ENCODE measurements at regions not wholly inside any gene's neighbourhood (a gene's known extent, or its start where the extent isn't known, plus 50 kb on each side); places are given as distances from the start of the nearest gene placed in this dataset.

GRCh38 chr3:18771931-18772330 lies 346.8 kb upstream of the SATB1 start:
- TF ChIP-seq CTCF (IDR thresholded peaks at IDR 0.05; ENCODE audit: extremely low read depth, low read depth, low read length), result no peak
- Histone ChIP-seq H3K79me2 (ENCODE audit: insufficient read depth, low read length) (no peaks in the 10 kb centered on the region), H3K27me3 (ENCODE audit: insufficient read depth, low read length) (no peaks in the 10 kb centered on the region), H3K36me3 (ENCODE audit: insufficient read depth, low read length) (no peaks in the 10 kb centered on the region), H3K4me3 (ENCODE audit: insufficient read depth, low read length) (no peak overlapping the region), H3K4me2 (ENCODE audit: insufficient read depth, low read length) (no peak overlapping the region), H3K9me3 (ENCODE audit: low read depth, low read length) (no peaks in the 10 kb centered on the region), H2AFZ (ENCODE audit: low read length) (no peak overlapping the region), H3K27ac (ENCODE audit: low read depth, low read length) (no peak overlapping the region), H4K20me1 (ENCODE audit: insufficient read depth, low read length) (no peaks in the 10 kb centered on the region), H3K4me1 (ENCODE audit: insufficient read depth, low read length) (no peaks in the 10 kb centered on the region)
- DNase-seq (ENCODE audit: insufficient read length, low spot score, missing footprints), result no peak

- Histone ChIP-seq H2AFZ (ENCODE audit: low read length) (no peak overlapping the region), H3K9me3 (ENCODE audit: low read depth, low read length) (no peaks in the 10 kb centered on the region), H3K4me2 (ENCODE audit: insufficient read depth, low read length) (no peak overlapping the region), H3K36me3 (ENCODE audit: insufficient read depth, low read length) (no peaks in the 10 kb centered on the region), H3K27me3 (ENCODE audit: insufficient read depth, low read length) (no peaks in the 10 kb centered on the region), H3K79me2 (ENCODE audit: insufficient read depth, low read length) (no peaks in the 10 kb centered on the region), H3K4me1 (ENCODE audit: insufficient read depth, low read length) (no peaks in the 10 kb centered on the region), H3K27ac (ENCODE audit: low read depth, low read length) (no peak overlapping the region), H3K4me3 (ENCODE audit: insufficient read depth, low read length) (no peak overlapping the region), H4K20me1 (ENCODE audit: insufficient read depth, low read length) (no peaks in the 10 kb centered on the region)
- TF ChIP-seq CTCF (IDR thresholded peaks at IDR 0.05; ENCODE audit: extremely low read depth, low read depth, low read length), result no peak
- DNase-seq (ENCODE audit: insufficient read length, low spot score, missing footprints), result no peak
Measured at GRCh38 chr3:18770800-18771199, 345.7 kb upstream of the SATB1 start.

DNA sequence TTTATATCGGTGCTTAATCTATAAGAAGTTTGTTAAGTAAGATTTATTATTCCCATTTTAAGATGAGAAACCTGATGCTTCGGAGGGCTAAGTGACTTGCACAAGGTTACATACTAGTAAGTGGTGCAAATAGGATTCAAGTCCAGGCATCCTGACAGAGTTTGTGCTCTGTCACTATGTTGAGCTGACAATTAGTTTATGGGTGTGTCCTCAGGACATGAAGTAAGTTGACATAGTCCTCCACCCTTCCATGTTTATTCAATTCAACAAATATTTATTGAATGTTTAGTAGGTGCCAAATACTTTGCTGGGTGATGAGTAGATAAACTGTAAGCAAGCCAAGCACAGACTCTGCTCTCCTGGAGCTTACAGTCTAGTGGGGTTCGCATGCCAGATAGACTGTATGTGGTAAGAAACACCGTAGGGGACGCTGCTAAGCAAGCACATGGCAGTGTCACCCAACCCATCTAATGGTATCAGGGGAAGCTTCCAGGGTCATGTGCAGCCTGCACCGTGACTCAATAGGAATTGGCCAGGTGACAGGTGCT lies 342.7 kb upstream of the SATB1 start:
- no peaks in the 10 kb centered on the region for H4K20me1 ChIP-seq (ENCODE audit: insufficient read depth, low read length)
- no peak for DNase-seq (ENCODE audit: insufficient read length, low spot score, missing footprints)
- no peaks in the 10 kb centered on the region for H3K9me3 ChIP-seq (ENCODE audit: low read depth, low read length)
- H3K4me2 ChIP-seq (ENCODE audit: insufficient read depth, low read length), result no peak overlapping the region
- no peak overlapping the region for H2AFZ ChIP-seq (ENCODE audit: low read length)
- no peaks in the 10 kb centered on the region for H3K36me3 ChIP-seq (ENCODE audit: insufficient read depth, low read length)
- no peaks in the 10 kb centered on the region for H3K4me1 ChIP-seq (ENCODE audit: insufficient read depth, low read length)
- no peaks in the 10 kb centered on the region for H3K79me2 ChIP-seq (ENCODE audit: insufficient read depth, low read length)
- H3K4me3 ChIP-seq (ENCODE audit: insufficient read depth, low read length), result no peak overlapping the region
- no peak overlapping the region for H3K27ac ChIP-seq (ENCODE audit: low read depth, low read length)
- no peaks in the 10 kb centered on the region for H3K27me3 ChIP-seq (ENCODE audit: insufficient read depth, low read length)
- TF ChIP-seq CTCF (IDR thresholded peaks at IDR 0.05; ENCODE audit: extremely low read depth, low read depth, low read length), result no peak

DNA sequence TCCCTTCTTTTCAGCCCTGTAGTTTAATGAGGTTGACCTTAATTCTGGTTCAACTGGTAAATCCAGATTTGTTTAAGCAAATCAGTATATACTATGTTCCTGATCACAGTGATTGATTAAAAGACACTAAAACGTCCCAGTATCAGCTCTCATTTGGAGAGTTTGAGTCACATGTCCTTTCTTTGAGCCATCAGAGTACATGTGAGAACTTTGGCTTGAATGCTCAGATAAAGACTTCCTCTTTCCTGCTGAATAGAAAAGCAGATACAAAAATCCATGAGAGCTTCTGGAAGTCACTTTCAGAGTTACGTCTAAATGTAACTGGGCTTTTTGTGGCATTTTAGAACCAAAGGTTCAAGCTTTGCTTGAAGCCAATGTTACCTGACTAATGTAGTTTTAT lies 341.8 kb upstream of the SATB1 start:
- no peak overlapping the region for H2AFZ ChIP-seq (ENCODE audit: low read length)
- no peaks in the 10 kb centered on the region for H3K27me3 ChIP-seq (ENCODE audit: insufficient read depth, low read length)
- no peak overlapping the region for H3K27ac ChIP-seq (ENCODE audit: low read depth, low read length)
- no peaks in the 10 kb centered on the region for H4K20me1 ChIP-seq (ENCODE audit: insufficient read depth, low read length)
- no peak for TF ChIP-seq CTCF (IDR thresholded peaks at IDR 0.05; ENCODE audit: extremely low read depth, low read depth, low read length)
- no peaks in the 10 kb centered on the region for H3K4me1 ChIP-seq (ENCODE audit: insufficient read depth, low read length)
- H3K79me2 ChIP-seq (ENCODE audit: insufficient read depth, low read length), result no peaks in the 10 kb centered on the region
- no peaks in the 10 kb centered on the region for H3K36me3 ChIP-seq (ENCODE audit: insufficient read depth, low read length)
- DNase-seq (ENCODE audit: insufficient read length, low spot score, missing footprints), result no peak
- no peak overlapping the region for H3K4me3 ChIP-seq (ENCODE audit: insufficient read depth, low read length)
- no peak overlapping the region for H3K4me2 ChIP-seq (ENCODE audit: insufficient read depth, low read length)
- H3K9me3 ChIP-seq (ENCODE audit: low read depth, low read length), result no peaks in the 10 kb centered on the region

Data from osteoblast (primary cell).